ENCODE measurements at regions not wholly inside any gene's neighbourhood (a gene's known extent, or its start where the extent isn't known, plus 50 kb on each side); places are given as distances from the start of the nearest gene placed in this dataset.

GRCh38 chr12:3933074-3933818 is 60.0 kb upstream of the PARP11 start:
- TF ChIP-seq TARDBP (IDR thresholded peaks at IDR 0.05) (no peak), PKNOX1 (IDR thresholded peaks at IDR 0.05) (no peak), ELF4 (IDR thresholded peaks at IDR 0.05) (no peak)

All from HEK293T (cell line).